ENCODE measurements at regions not wholly inside any gene's neighbourhood (a gene's known extent, or its start where the extent isn't known, plus 50 kb on each side); places are given as distances from the start of the nearest gene placed in this dataset. TPM values are rescaled to one million over a fixed set of nuclear protein-coding genes. Genes with fewer than 3 reads are reported as not detected.
A peak's percentile ranks its signal among the peaks of the same experiment; 100 is the strongest.

DNA sequence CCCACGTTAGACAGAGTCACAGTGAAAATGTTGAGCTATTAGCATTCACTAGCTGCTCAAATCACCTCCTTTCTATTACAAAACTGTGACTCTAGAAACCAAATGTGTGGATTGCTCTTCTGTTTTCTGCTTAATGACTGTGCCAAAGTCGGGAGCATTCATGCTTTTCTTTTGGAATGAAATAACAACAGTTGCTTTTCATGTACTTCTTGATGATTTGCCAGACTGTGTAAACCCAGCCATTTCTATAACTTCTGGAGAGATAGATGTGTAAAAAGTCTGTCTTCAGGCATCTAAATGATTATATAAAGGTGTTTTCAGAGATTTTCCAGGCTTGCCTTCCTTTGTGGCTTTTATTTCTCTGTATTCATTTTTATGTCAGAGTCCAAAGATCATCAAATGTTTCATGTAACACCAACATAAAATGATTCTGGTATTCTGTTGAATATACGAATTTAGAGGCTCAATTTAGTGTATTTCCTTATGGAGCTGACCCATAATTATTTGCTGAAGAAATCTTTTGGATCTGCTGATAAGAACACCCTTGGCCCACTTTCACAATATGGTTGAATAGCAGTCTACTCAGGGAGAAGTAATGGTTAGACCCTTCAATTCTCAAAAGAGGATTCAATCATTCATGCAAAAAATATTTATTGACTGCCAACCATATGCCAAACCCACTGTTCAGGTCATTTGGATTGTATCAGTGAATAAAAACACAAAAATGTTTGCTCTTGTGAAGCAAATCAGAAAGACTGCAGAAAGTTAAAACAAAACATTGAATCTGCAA, 581.2 kb downstream of the CDH18 start:
- Histone ChIP-seq H3K4me3 (no peak overlapping the region), H3K36me3 (no peaks in the 10 kb centered on the region), H3K4me1 (no peaks in the 10 kb centered on the region), H3K27me3 (no peaks in the 10 kb centered on the region), H3K27ac (no peak overlapping the region), H3K9me3 (no peaks in the 10 kb centered on the region)
- intact Hi-C loops (cut with DNase I) = no loop called here
- no peak for DNase-seq (ENCODE audit: extremely low spot score in 2 of 2)
- TF ChIP-seq, protein P1, sequence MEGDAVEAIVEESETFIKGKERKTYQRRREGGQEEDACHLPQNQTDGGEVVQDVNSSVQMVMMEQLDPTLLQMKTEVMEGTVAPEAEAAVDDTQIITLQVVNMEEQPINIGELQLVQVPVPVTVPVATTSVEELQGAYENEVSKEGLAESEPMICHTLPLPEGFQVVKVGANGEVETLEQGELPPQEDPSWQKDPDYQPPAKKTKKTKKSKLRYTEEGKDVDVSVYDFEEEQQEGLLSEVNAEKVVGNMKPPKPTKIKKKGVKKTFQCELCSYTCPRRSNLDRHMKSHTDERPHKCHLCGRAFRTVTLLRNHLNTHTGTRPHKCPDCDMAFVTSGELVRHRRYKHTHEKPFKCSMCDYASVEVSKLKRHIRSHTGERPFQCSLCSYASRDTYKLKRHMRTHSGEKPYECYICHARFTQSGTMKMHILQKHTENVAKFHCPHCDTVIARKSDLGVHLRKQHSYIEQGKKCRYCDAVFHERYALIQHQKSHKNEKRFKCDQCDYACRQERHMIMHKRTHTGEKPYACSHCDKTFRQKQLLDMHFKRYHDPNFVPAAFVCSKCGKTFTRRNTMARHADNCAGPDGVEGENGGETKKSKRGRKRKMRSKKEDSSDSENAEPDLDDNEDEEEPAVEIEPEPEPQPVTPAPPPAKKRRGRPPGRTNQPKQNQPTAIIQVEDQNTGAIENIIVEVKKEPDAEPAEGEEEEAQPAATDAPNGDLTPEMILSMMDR (IDR thresholded peaks at IDR 0.05) = no peak
- no peak for TF ChIP-seq POLR2AphosphoS5 (IDR thresholded peaks at IDR 0.05; ENCODE audit: insufficient read depth in 1 of 2, low read depth in 1 of 2)
- no peak for TF ChIP-seq POLR2A (IDR thresholded peaks at IDR 0.05)

- Histone ChIP-seq H3K9me3 (no peaks in the 10 kb centered on the region), H3K27ac (no peak overlapping the region), H3K4me3 (no peak overlapping the region), H3K36me3 (no peaks in the 10 kb centered on the region), H3K27me3 (no peaks in the 10 kb centered on the region), H3K4me1 (no peaks in the 10 kb centered on the region)
- DNase-seq (ENCODE audit: extremely low spot score in 2 of 2) = no peak
- TF ChIP-seq POLR2AphosphoS5 (IDR thresholded peaks at IDR 0.05; ENCODE audit: insufficient read depth in 1 of 2, low read depth in 1 of 2) = no peak
- TF ChIP-seq, protein P1 (IDR thresholded peaks at IDR 0.05) = no peak
- TF ChIP-seq POLR2A (IDR thresholded peaks at IDR 0.05) = no peak
- intact Hi-C loops (cut with DNase I) = no loop called here
Observed at GRCh38 chr5:19408149-19408548, 579.9 kb downstream of the CDH18 start.

DNA sequence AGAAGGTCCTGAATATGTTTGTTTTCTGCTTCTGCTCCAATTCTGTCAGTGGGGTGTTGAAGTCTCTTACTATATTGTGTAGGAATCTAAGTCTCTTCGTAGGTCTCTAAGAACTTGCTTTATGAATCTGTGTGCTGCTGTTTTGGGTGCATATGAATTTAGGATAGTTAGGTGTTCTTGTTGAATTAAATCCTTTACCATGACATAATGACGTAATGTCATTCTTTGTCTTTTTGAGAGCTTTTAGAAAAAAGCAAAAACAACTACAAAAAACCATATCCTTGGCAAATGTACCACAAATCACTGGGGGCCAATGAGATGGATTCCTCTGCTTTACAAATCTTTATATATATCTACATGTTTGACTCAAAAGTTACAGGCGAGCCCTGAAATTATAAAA, 576.1 kb downstream of the CDH18 start:
- Histone ChIP-seq H3K36me3 (no peaks in the 10 kb centered on the region), H3K9me3 (no peaks in the 10 kb centered on the region), H3K27me3 (no peaks in the 10 kb centered on the region), H3K27ac (no peak overlapping the region), H3K4me1 (no peaks in the 10 kb centered on the region), H3K4me3 (no peak overlapping the region)
- no peak for DNase-seq (ENCODE audit: extremely low spot score in 2 of 2)
- intact Hi-C loops (cut with DNase I) = no loop called here
- no peak for TF ChIP-seq POLR2A (IDR thresholded peaks at IDR 0.05)
- TF ChIP-seq, protein P1 (IDR thresholded peaks at IDR 0.05) = no peak
- no peak for TF ChIP-seq POLR2AphosphoS5 (IDR thresholded peaks at IDR 0.05; ENCODE audit: insufficient read depth in 1 of 2, low read depth in 1 of 2)

Small RNA genes lying in the stretch of these regions (small RNA-seq; reads per million reads assigned to genes)
- gene AC025768.1 (not detected), gene RF00017 (not detected), gene RF00136 (1.1 reads per million, percentile 26 among the genes with 10 or more reads in this experiment), gene RN7SL58P (not detected)

Data from vagina (tissue), 2 donors.